Neural cell (in vitro differentiated cells): ENCODE measurements at regions not wholly inside any gene's neighbourhood (a gene's known extent, or its start where the extent isn't known, plus 50 kb on each side); places are given as distances from the start of the nearest gene placed in this dataset.

Experiments used
- CTCF ChIP-seq: fragments of 450-650 bp; IDR thresholded peaks from 2 replicates; pipeline ENCODE4 v1.5.1; 2014; ENCODE audit warnings: antibody characterized with exemption, mild to moderate bottlenecking, moderate library complexity; ENCODE audit not compliant: poor library complexity, severe bottlenecking
- REST ChIP-seq: IDR thresholded peaks from 2 replicates; pipeline ENCODE4 v1.6.1; 2012; ENCODE audit warnings: borderline replicate concordance

- TF ChIP-seq CTCF: no peak
- no peak for TF ChIP-seq REST
Measured at GRCh38 chr5:126195410-126196100, 227.7 kb upstream of the GRAMD2B start.
